Superior temporal gyrus (tissue), 1 donor: ENCODE measurements at regions not wholly inside any gene's neighbourhood (a gene's known extent, or its start where the extent isn't known, plus 50 kb on each side); places are given as distances from the start of the nearest gene placed in this dataset.

Experiments
- DNase-seq: peaks from one replicate; pipeline ENCODE4 v3.0.0-alpha.2; 2016; ENCODE audit errors: extremely low spot score

GRCh38 chr15:25233766-25234350 lies 205.0 kb downstream of the UBE3A start:
- DNase-seq: no peak

DNA sequence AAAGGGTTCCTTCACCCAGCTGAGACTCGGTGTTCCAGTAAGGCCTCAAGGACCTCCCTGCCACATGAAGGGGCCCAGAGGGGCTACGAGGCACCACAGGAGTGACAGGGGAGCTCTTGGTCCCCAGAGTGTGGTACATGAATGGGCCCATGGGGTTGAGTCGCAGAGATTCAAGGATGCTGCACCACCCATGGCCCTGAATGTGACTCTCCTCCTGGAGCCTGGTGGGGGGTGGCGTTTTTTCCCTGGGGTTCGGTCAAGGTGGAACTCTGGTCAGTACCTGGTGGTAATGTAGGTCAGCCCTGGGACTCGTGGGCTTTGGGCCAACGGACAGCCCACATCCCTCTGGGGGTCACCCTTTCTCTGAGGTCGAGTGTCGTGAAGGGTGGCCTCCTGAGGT lies 204.0 kb downstream of the UBE3A start:
- no peak for DNase-seq

DNA sequence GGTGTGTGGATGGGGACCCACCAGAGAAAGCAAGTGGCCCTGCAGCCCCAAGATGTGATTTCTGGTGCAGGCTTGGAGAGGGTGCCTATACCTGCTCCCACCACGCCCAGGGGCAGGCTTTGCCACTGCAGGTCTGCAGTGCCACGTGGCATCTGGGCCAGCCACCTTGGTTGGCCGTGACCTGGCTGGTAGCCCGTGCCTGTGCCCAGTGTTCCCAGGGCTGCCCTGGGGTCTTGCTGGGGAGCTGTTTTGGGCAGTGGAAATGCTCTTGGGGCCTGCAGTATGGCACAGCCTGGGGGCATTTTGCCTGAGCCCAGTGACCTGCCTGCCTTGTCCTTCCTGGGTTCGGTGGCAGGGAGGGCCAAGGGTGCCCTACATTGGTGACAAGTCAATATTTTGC lies 203.4 kb downstream of the UBE3A start:
- DNase-seq: no peak

DNA sequence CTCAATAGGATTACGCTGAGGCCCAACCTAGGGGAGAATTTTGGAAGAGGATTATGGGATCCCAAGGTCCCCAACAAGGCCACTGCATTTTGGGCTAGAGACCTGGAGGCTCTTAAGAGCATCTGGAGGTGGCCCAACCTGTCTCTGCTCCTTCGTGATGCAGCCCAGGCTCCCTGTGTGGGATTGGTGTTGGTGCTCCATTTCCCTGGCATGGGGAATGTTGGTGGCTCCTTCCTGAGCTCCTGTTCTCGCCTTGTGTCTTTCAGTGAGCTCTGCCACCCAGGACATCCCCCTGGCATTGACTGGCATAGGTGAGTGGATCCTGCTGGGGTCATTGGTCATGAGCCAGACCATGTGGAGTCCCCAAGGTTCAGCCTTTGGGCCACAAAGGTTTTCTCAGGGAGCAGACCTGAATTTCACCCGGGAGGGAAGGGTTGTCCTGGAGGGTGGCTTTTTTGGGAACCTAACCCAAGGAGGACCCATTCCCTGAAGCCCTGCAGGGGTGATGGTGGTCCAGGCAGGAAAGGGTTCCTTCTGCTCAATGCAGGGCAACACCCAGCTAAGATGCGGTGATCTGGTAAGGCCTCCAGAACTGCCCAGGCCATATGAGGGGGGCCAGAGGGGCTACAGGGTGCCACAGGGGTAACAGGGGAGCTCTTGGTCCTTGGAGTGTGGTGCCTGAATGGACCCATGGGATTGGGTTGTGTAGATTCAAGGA lies 202.5 kb downstream of the UBE3A start:
- DNase-seq: no peak

DNA sequence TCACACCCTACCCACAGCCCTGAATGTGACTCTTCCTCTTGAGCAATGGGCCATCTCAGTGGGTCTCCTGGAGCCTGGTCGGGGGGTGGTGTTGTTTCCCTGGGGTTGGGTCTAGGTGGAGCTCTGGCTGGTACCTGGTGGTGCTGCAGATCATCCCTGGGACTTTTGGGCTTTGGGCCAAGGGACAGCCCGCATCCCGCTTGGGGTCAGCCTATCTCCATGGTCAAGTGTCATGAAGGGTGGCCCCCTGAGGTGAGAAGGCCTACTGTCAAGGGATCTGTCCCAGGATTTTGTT lies 202.0 kb downstream of the UBE3A start:
- DNase-seq: no peak

GRCh38 chr15:25237291-25237978 lies 201.4 kb downstream of the UBE3A start:
- no peak for DNase-seq

- no peak for DNase-seq
Measured at GRCh38 chr15:25238126-25238525, 200.7 kb downstream of the UBE3A start.

GRCh38 chr15:25238716-25239470 lies 199.9 kb downstream of the UBE3A start:
- DNase-seq: no peak

GRCh38 chr15:25239471-25240345 lies 199.1 kb downstream of the UBE3A start:
- DNase-seq: no peak

GRCh38 chr15:25240461-25241021 lies 198.3 kb downstream of the UBE3A start:
- DNase-seq: no peak

DNA sequence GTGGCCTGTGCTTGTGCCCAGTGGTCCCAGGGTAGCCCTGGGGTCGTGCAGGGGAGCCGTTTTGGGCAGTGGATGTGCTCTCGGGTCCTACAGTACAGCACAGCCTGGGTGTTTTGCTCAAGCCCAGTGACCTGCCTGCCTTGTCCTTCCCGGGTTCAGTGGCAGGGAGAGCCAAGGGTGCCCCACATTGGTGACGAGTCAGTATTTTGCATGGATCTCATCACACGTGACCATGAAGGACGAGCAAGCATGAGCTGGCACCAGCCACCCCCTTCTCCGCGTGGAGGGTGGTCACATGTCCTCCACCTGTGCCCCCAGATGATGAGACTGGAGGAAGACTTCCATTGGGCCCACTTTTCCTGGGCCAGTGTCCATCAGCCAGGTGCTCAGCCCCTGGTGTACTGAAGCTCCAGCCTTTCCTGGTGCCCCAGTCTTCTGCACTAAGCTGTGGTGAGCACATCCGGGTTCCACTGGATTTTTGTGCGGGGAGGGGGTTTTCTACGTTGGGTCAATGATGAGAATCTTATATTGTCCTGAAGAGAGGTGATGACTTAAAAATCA lies 197.5 kb downstream of the UBE3A start:
- no peak for DNase-seq

DNA sequence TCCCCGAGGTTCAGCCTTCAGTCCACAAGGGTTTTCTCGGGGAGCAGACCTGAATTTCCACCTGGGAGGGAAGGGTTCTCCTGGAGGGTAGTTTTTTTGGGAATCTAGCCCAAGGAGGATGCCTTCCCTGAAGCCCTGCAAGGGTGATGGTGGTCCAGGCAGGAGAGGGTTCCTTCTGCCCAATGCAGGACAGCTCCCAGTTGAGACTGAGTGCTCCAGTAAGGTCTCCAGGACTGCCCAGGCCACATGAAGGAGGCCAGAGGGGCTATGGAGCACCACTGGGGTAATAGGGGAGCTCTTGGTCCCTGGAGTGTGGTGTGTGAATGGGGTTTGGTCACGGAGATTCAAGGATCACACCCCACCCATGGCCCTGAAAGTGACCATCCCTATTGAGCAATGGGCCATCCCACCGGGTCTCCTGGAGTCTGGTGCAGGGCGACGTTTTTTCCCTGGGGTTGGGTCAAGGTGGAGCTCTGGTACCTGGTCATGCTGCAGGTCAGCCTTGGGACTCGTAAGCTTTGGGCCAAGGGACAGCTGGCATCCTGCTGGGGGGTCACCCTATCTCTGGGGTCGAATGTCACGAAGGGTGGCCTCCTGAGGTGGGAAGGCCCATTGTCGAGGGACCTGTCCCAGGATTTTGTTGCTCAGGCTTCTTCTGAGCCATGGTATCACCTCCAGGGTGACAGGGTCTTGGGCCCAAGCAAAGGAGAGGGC lies 196.5 kb downstream of the UBE3A start:
- no peak for DNase-seq

DNA sequence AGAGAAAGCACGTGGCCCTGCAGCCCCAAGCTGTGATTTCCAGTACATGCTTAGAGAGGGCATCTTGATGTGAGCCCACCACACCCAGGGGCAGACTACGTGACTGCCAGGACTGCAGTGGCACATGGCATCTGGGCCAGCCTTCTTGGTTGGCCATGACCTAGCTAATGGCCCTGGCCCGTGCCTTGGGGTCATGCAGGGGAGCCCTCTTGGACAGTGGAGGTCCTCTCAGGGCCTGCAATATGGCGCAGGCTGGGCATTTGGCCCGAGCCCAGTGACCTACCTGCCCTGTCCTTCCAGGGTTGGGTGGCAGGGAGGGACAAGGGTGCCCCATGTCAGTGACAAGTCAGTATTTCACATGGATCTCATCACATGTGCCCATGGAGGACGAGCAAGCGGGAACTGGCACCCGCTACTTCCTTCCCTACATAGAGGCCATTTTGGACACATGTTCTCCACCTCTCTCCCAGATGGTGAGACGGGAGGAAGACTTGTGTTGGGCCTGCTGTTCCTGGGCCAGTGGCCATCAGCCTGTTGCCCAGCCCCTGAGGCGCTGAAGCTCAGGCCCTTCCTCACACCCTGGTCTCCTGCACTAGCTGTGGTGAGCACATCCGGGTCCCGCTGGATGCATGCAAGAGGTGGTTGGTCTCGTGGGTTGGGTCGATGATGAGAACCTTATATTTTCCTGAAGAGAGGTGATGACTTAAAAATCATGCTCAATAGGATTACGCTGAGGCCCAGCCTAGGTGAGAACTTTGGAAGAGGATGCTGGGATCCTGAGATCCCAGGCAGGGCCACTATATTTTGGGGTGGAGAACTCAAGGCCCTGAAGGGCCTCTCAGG lies 195.6 kb downstream of the UBE3A start:
- no peak for DNase-seq

DNA sequence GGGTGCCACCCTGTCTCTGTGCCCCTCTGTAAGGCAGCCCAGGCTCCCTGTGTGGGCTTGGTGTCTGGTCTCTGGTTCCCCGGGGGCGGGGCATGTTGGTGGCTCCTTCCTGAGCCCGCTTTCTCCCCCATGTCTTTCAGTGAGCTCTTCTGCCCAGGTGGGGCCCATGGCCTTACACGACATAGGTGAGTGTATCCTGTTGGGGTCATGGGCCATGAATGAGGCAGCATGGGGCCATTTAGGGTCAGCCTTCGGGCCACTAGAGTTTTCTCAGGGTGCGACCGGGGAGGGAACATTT lies 195.1 kb downstream of the UBE3A start:
- no peak for DNase-seq

GRCh38 chr15:25244731-25245585 lies 193.9 kb downstream of the UBE3A start:
- no peak for DNase-seq

DNA sequence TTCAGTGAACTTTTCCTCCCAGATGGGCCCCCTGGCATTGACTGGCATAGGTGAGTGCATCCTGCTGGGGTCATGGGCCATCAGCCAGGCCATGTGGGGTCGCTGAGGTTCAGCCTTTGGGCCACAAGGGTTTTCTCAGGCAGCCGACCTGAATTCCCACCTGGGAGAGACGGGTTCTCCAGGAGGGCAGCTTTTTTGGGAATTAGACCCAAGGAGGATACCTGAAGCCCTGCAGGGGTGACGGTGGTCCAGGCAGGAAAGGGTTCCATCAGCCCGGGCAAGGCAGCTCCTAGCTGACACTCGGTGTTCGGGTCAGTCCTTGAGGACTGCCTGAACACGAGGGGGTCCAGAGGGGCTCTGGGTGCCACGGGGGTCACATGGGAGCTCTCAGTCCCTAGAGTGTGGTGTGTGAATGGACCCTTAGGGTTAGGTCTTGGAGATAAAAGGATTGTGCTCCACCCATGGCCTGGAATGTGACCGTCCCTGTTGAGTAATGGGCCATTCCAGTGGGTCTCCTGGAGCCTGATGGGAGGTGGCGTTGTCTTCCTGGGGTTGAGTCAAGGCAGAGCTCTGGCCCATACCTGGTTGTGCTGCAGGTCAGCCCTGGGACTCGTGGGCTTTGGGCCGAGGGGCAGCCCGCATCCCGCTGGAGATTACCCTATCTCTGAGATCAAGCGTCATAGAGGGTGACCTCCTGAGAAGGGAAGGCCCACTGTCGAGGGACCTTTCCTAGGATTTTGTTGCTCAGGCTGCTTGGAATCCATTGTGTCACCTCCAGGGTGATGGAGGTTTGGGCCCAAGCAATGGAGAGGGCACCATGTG lies 192.8 kb downstream of the UBE3A start:
- no peak for DNase-seq

GRCh38 chr15:25246641-25247406 lies 192.0 kb downstream of the UBE3A start:
- no peak for DNase-seq
